Activated naive CD8-positive, alpha-beta T cell treated with anti-CD3 and anti-CD28 coated beads for 36 hours (primary cell): ENCODE measurements at regions not wholly inside any gene's neighbourhood (a gene's known extent, or its start where the extent isn't known, plus 50 kb on each side); places are given as distances from the start of the nearest gene placed in this dataset.
"Not testable (repeated sequence)": the region's sequence is repeated elsewhere in the genome, so short reads cannot be mapped to it uniquely, and the experiment has no call there.

Experiments
- DNase-seq: peaks from one replicate; pipeline ENCODE4 v3.0.0; 2021
- H3K27ac Mint-ChIP-seq: one replicate; pipeline ENCODE4 v1.8.0; 2022; ENCODE audit warnings: mild to moderate bottlenecking, moderate library complexity, mixed read lengths
- H3K27me3 Mint-ChIP-seq: one replicate; pipeline ENCODE4 v1.8.0; 2022; ENCODE audit warnings: mild to moderate bottlenecking, mixed read lengths
- H3K36me3 Mint-ChIP-seq: one replicate; pipeline ENCODE4 v1.8.0; 2021; ENCODE audit warnings: mild to moderate bottlenecking, mixed read lengths
- H3K4me1 Mint-ChIP-seq: one replicate; pipeline ENCODE4 v1.8.0; 2021; ENCODE audit warnings: mixed read lengths
- H3K4me3 Mint-ChIP-seq: one replicate; pipeline ENCODE4 v1.8.0; 2022; ENCODE audit warnings: mild to moderate bottlenecking, moderate library complexity, mixed read lengths
- H3K9me3 Mint-ChIP-seq: one replicate; pipeline ENCODE4 v1.8.0; 2022; ENCODE audit warnings: mixed read lengths

DNA sequence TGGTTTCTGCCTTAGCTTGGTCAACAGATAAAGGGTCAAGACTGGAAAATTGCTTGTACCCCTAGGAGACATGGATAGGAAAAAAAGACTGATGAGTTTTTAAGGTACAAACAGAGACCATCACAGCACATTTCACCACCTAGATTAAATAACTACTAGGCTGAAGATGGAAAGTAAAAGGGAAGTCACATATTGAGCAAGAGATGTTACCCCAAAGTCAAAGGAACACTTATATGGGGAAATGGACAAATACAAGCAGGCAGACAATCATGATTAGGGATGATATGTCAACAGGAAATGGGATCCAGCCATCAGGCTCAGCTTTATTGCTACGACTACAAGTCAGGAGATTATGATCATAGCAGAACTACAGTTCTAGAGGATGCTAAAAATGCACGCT, 1643.1 kb upstream of the CELF4 start:
- no peak overlapping the region for H3K27ac Mint-ChIP-seq
- no peaks in the 10 kb centered on the region for H3K27me3 Mint-ChIP-seq
- H3K9me3 Mint-ChIP-seq, result peaks cover 2% of the 10 kb centered on the region
- H3K4me3 Mint-ChIP-seq, result no peak overlapping the region
- no peak for DNase-seq
- H3K36me3 Mint-ChIP-seq, result no peaks in the 10 kb centered on the region
- H3K4me1 Mint-ChIP-seq, result no peaks in the 10 kb centered on the region

GRCh38 chr18:39208190-39208589, 1642.6 kb upstream of the CELF4 start:
- peaks cover 2% of the 10 kb centered on the region for H3K9me3 Mint-ChIP-seq
- no peak for DNase-seq
- H3K4me1 Mint-ChIP-seq, result no peaks in the 10 kb centered on the region
- H3K27ac Mint-ChIP-seq, result no peak overlapping the region
- no peak overlapping the region for H3K4me3 Mint-ChIP-seq
- H3K36me3 Mint-ChIP-seq, result no peaks in the 10 kb centered on the region
- no peaks in the 10 kb centered on the region for H3K27me3 Mint-ChIP-seq

DNA sequence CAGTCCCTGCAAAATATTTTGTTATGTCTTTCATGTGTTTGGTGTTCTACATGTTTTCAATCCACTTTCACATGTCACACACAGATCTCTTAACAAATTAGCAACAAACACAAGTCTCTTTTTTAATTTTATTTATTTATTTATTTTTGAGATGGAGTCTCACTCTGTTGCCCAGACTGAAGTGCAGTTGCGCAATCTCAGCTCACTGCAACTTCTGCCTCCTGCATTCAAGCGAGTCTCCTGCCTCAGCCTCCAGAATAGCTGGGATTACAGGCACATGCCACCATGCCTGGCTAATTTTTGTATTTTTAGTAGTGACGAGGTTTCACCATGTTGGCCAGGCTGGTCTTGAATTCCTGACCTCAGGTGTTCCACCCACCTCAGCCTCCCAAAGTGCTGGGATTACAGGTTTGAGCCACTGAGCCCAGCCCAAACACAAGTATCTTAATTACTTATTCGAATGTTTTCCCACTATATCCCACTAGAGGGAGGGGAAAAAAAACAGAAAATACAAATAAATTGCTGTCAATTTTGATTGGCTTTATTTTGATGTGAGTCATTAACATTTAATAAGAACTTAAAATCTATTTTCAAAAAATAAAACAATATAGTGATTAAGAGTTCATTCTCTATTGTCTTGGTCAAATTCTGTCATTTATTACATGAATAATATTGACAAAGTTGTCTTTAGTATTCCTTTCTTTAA, 1641.0 kb upstream of the CELF4 start:
- H3K27me3 Mint-ChIP-seq, H3K4me3 Mint-ChIP-seq, H3K9me3 Mint-ChIP-seq, DNase-seq, H3K27ac Mint-ChIP-seq, H3K36me3 Mint-ChIP-seq, H3K4me1 Mint-ChIP-seq: not testable (repeated sequence)

DNA sequence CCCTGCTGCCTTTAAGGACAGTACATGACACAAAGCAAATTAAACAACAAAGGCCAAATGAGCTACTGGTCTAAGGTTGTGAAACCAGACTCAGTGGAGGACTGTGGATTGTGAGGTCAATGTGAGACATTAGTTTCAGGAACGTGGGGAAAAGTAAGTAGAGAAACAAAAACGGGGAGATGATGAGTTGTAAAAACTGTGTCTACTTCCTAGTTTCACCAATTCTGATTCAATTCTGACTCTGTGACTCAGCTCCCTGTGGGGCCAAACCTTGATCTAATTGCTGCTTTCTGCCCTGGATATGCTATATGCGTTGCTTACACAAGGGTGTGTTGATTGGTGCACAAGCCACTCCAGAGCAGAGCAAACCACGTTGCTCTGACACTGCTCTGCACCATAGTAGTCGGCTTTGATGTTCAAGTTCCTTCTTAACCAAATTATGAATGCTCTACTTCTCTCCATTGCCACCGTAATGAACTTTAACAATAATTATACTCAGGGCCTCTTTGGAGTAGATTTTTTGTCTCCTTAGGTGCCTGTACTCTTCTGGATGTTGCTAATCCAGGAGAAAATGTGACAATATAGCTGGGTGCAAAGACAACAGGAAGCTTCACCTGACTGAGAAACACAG, 1640.1 kb upstream of the CELF4 start:
- Mint-ChIP-seq H3K4me3 (no peak overlapping the region), H3K4me1 (no peaks in the 10 kb centered on the region), H3K27ac (no peak overlapping the region), H3K27me3 (no peaks in the 10 kb centered on the region), H3K36me3 (no peaks in the 10 kb centered on the region), H3K9me3 (peaks cover 3% of the 10 kb centered on the region)
- DNase-seq, result no peak

- Mint-ChIP-seq H3K27me3 (no peaks in the 10 kb centered on the region), H3K9me3 (peaks cover 1% of the 10 kb centered on the region), H3K4me1 (no peaks in the 10 kb centered on the region), H3K4me3 (no peak overlapping the region), H3K36me3 (no peaks in the 10 kb centered on the region), H3K27ac (no peak overlapping the region)
- DNase-seq, result no peak
Observed at GRCh38 chr18:39200153-39200552, 1634.6 kb upstream of the CELF4 start.

DNA sequence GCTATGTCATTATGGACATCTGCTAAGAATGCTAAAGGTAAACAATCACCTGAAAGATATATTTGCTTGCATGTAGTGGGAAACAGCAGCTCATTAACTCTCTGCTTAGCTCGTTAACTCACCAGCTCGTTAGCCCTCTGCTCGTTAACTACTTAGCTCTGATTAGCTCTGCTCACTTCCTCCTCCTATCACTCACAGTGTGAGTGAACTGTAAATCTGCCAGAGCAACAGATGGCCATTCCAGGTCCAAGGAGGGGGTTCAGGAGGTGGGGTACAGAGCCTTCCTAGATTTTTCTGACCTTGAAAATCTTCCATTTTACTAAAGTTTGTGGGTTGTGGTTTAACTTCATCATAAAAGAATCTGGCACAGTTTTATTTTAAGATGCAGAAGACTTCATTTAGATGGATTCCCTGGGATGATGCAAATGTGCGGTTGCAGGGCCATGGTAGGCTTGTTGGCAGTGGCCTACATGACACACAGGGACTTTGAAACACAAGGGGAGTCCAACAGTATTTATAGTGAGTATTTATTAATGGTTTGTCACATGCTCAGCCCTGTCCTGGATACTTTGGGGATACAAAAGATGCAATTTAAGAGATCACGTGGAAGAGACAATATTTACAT, 1633.7 kb upstream of the CELF4 start:
- DNase-seq, result no peak
- Mint-ChIP-seq H3K9me3 (peaks cover 1% of the 10 kb centered on the region), H3K36me3 (no peaks in the 10 kb centered on the region), H3K4me1 (no peaks in the 10 kb centered on the region), H3K27me3 (no peaks in the 10 kb centered on the region), H3K27ac (no peak overlapping the region), H3K4me3 (no peak overlapping the region)

- no peak for DNase-seq
- Mint-ChIP-seq H3K27ac (no peak overlapping the region), H3K36me3 (no peaks in the 10 kb centered on the region), H3K27me3 (no peaks in the 10 kb centered on the region), H3K4me1 (no peaks in the 10 kb centered on the region), H3K9me3 (peaks cover 1% of the 10 kb centered on the region), H3K4me3 (no peak overlapping the region)
Observed at GRCh38 chr18:39198376-39198775, 1632.8 kb upstream of the CELF4 start.

DNA sequence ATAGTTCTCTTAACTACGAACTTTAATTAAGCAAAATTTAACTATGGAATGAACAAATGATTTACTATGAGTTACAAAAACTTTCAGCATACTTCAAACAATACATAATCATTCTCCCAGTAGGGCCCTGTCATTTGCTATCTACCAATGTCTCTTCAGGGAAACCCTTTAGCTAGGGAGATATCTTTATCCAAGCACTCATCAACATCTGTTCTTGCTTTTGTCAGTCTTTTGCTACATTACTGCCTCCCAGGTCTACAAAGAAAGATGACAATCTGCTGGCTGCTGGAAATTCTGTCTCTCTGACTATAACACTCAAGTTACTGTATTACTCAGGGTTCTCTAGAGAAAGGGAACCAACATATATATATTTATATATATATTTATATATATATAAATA, 1626.3 kb upstream of the CELF4 start:
- no peaks in the 10 kb centered on the region for H3K27me3 Mint-ChIP-seq
- no peaks in the 10 kb centered on the region for H3K9me3 Mint-ChIP-seq
- H3K27ac Mint-ChIP-seq, result no peak overlapping the region
- H3K36me3 Mint-ChIP-seq, result no peaks in the 10 kb centered on the region
- no peak for DNase-seq
- H3K4me1 Mint-ChIP-seq, result no peaks in the 10 kb centered on the region
- no peak overlapping the region for H3K4me3 Mint-ChIP-seq

DNA sequence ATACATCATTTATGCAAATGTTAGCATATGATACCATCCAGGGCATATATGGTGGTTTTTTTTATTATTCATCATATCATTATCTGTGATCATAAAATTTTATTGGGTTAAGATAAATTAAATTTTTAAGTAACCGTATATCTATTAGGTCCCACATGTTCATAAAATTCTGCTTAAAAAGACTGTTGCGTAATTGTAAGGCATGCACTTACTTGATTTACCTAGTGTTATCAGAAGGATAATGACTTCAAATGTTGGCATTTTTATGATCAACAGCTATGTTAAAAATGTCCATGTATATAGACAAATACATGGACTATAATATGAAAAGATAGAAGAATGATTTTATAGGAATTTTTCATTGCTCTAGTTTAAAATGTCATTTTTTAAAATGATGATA, 1625.5 kb upstream of the CELF4 start:
- Mint-ChIP-seq H3K27ac (no peak overlapping the region), H3K9me3 (no peaks in the 10 kb centered on the region), H3K27me3 (no peaks in the 10 kb centered on the region), H3K36me3 (no peaks in the 10 kb centered on the region), H3K4me3 (no peak overlapping the region), H3K4me1 (no peaks in the 10 kb centered on the region)
- DNase-seq, result no peak

GRCh38 chr18:39190508-39190907, 1624.9 kb upstream of the CELF4 start:
- Mint-ChIP-seq H3K9me3 (no peaks in the 10 kb centered on the region), H3K27ac (no peak overlapping the region), H3K36me3 (no peaks in the 10 kb centered on the region), H3K4me3 (no peak overlapping the region), H3K4me1 (no peaks in the 10 kb centered on the region), H3K27me3 (no peaks in the 10 kb centered on the region)
- DNase-seq, result no peak

GRCh38 chr18:39188278-39188677, 1622.7 kb upstream of the CELF4 start:
- H3K27ac Mint-ChIP-seq, result no peak overlapping the region
- no peaks in the 10 kb centered on the region for H3K4me1 Mint-ChIP-seq
- no peaks in the 10 kb centered on the region for H3K9me3 Mint-ChIP-seq
- no peaks in the 10 kb centered on the region for H3K36me3 Mint-ChIP-seq
- DNase-seq, result no peak
- H3K4me3 Mint-ChIP-seq, result no peak overlapping the region
- H3K27me3 Mint-ChIP-seq, result no peaks in the 10 kb centered on the region

DNA sequence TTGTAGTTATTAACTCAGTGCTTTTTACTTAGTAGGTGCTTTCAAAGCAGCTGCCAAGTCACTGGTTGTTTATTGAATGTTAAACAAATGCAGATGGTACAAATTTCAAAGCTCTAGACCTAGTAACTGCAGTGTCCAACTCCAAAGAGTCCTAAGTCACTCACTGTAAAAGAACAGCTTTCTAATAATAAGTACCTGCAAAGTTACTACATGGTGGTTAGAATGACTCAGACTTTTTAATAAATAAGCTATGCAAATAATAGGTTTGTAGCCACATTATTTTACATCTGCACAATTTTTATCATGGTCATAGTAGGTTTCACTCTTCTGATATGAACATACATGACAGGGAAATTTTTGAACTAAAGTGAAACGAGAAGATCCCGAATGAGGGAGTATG, 1620.4 kb upstream of the CELF4 start:
- no peaks in the 10 kb centered on the region for H3K9me3 Mint-ChIP-seq
- DNase-seq, result no peak
- no peaks in the 10 kb centered on the region for H3K36me3 Mint-ChIP-seq
- H3K27me3 Mint-ChIP-seq, result no peaks in the 10 kb centered on the region
- H3K27ac Mint-ChIP-seq, result no peak overlapping the region
- no peak overlapping the region for H3K4me3 Mint-ChIP-seq
- H3K4me1 Mint-ChIP-seq, result no peaks in the 10 kb centered on the region

DNA sequence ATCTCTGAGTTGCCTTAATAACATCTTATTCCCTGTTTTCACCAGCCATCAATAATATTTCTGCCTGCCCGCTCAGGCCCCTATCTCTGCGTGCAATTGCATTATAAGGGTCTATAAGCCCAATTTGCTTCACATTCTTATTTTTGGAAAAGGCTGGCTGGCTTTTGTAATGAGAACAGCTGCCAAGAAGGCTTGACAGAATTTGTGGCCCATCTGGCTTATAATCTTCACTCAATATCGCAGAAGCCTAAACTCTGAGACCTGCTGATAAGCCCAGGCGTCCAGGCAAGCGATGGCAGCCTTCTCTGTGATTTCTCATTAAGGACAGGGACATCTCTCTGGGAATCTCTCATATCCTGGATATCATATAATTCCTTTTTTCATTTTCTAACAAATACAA, 1618.6 kb upstream of the CELF4 start:
- no peak overlapping the region for H3K27ac Mint-ChIP-seq
- no peaks in the 10 kb centered on the region for H3K9me3 Mint-ChIP-seq
- no peaks in the 10 kb centered on the region for H3K4me1 Mint-ChIP-seq
- DNase-seq, result no peak
- H3K36me3 Mint-ChIP-seq, result no peaks in the 10 kb centered on the region
- no peak overlapping the region for H3K4me3 Mint-ChIP-seq
- no peaks in the 10 kb centered on the region for H3K27me3 Mint-ChIP-seq

DNA sequence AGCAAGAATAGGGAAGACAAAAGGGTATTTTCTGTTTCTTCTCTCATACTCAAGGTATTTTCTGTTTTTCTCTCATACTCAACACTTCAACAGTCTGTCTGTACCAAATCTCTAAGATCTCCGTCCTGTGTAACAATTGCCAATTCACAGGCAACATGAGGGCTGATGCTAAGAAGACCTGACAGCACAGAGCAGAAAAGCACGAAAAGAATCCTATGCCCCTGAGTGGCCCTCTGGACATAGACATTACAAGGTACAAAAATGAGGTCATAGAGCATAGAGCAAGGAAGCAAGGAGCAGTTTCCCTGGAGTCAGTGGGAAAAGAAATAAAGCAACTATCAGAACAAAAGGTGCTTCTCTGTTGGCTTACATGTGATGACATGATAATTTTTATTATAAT, 1612.6 kb upstream of the CELF4 start:
- Mint-ChIP-seq H3K4me3 (no peak overlapping the region), H3K9me3 (no peaks in the 10 kb centered on the region), H3K27ac (no peak overlapping the region), H3K36me3 (no peaks in the 10 kb centered on the region), H3K4me1 (no peaks in the 10 kb centered on the region), H3K27me3 (no peaks in the 10 kb centered on the region)
- no peak for DNase-seq

GRCh38 chr18:39172695-39173421, 1607.3 kb upstream of the CELF4 start:
- Mint-ChIP-seq H3K4me3 (no peak overlapping the region), H3K9me3 (no peaks in the 10 kb centered on the region), H3K4me1 (no peaks in the 10 kb centered on the region), H3K36me3 (no peaks in the 10 kb centered on the region), H3K27ac (no peak overlapping the region), H3K27me3 (no peaks in the 10 kb centered on the region)
- DNase-seq, result no peak
